Gastrocnemius medialis (tissue), 4 donors: ENCODE measurements at regions not wholly inside any gene's neighbourhood (a gene's known extent, or its start where the extent isn't known, plus 50 kb on each side); places are given as distances from the start of the nearest gene placed in this dataset.

Experiments used
- CTCF ChIP-seq, 5 experiments: fragments of 450-650 bp in 3 of 5; fragments of 200-600 bp in 2 of 5; sonication (generic) in 2 of 5; IDR thresholded peaks in 4 of 5; conservative IDR thresholded peaks in 1 of 5; 1 replicate in 4 of 5; 2 replicates in 1 of 5; pipeline ENCODE4 v1.5.1; 2016 to 2019; ENCODE audit warnings: antibody characterized with exemption in 5 of 5, mild to moderate bottlenecking in 3 of 5, moderate library complexity in 3 of 5
- POLR2A ChIP-seq, 2 donors: fragments of 450-650 bp; IDR thresholded peaks; one replicate each; pipeline ENCODE4 v1.6.1; 2017; ENCODE audit warnings: antibody characterized with exemption in 2 of 2, mild to moderate bottlenecking in 2 of 2, moderate library complexity in 2 of 2

- no peak for TF ChIP-seq CTCF (IDR thresholded peaks at IDR 0.05 in 4 of 5, conservative IDR thresholded peaks at IDR 0.05 in 1 of 5)
- peak; percentile 89 to 91 for TF ChIP-seq POLR2A (IDR thresholded peaks at IDR 0.05)
Observed at GRCh38 chr20:23147964-23148730, 62.0 kb upstream of the CD93 start.
